ENCODE measurements at regions not wholly inside any gene's neighbourhood (a gene's known extent, or its start where the extent isn't known, plus 50 kb on each side); places are given as distances from the start of the nearest gene placed in this dataset.

DNA sequence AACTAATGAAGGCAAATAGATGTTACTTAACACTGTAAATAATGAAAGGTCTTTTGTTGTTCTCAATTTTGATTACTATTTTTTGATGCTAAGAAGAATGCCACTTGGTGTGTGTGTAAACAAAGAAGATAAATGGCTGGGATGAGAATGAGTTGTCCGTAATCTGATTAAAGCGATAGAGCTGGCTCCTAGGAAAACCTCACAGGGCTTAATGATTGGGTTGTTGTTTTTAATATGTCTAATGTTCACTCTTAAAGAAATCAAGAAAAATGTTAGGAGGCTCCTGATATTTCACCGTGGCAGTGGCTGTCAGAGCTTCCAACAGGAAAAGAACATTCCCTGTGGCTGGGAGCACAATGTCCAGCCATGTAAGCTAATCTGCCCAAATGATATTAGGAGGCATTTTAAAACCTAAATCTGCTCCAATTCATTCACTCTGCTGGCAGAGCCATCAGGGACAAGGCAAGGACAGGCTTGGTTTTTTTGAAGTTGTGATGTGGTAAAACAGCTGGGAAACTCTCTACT is 243.9 kb downstream of the SNX10 start:
- Histone ChIP-seq H3K27me3 (no peaks in the 10 kb centered on the region), H3K27ac (no peak overlapping the region), H3K4me1 (no peaks in the 10 kb centered on the region), H3K36me3 (replicated peaks in 1 of 2; ENCODE audit: insufficient read depth in 1 of 2, low read depth in 2 of 2) (no peaks in the 10 kb centered on the region), H3K4me3 (no peak overlapping the region), H3K9me3 (no peaks in the 10 kb centered on the region)
- DNase-seq (no peak), ATAC-seq (no peak)
- WGBS, 2 donors: 66 to 68% methylated on average over 3 of the region's 3 CpGs
- TF ChIP-seq, protein P1, sequence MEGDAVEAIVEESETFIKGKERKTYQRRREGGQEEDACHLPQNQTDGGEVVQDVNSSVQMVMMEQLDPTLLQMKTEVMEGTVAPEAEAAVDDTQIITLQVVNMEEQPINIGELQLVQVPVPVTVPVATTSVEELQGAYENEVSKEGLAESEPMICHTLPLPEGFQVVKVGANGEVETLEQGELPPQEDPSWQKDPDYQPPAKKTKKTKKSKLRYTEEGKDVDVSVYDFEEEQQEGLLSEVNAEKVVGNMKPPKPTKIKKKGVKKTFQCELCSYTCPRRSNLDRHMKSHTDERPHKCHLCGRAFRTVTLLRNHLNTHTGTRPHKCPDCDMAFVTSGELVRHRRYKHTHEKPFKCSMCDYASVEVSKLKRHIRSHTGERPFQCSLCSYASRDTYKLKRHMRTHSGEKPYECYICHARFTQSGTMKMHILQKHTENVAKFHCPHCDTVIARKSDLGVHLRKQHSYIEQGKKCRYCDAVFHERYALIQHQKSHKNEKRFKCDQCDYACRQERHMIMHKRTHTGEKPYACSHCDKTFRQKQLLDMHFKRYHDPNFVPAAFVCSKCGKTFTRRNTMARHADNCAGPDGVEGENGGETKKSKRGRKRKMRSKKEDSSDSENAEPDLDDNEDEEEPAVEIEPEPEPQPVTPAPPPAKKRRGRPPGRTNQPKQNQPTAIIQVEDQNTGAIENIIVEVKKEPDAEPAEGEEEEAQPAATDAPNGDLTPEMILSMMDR (IDR thresholded peaks at IDR 0.05): no peak
- TF ChIP-seq POLR2A (IDR thresholded peaks at IDR 0.05): no peak
- intact Hi-C loops (cut with DNase I): no loop called here

DNA sequence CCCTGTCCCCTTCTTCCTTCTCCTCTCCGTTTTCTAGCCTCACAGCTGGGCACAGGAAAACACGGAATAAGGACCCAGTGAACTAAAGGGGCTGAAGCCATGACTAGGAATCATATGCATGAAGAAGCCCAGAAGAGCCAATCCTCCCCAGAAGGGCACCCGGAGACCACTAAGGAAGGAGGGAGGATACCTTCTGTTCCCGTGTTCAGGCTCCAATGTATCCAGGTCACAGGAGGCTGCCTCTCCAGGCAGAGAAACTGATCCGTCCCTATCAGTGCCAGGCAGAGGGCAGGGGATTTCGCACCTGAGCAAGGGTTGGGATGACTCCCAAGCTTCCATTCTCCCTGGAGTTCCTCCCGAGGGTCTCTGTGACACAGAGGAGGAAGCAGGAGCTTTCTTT is 246.6 kb downstream of the SNX10 start:
- H3K9me3 ChIP-seq: no peaks in the 10 kb centered on the region
- H3K4me3 ChIP-seq: no peak overlapping the region
- H3K36me3 ChIP-seq (replicated peaks in 1 of 2; ENCODE audit: insufficient read depth in 1 of 2, low read depth in 2 of 2): no peaks in the 10 kb centered on the region
- no peak overlapping the region for H3K27ac ChIP-seq
- DNase-seq: no peak
- TF ChIP-seq, protein P1 (IDR thresholded peaks at IDR 0.05): no peak
- no peak for TF ChIP-seq POLR2A (IDR thresholded peaks at IDR 0.05)
- WGBS, 2 donors: 61 to 62% methylated on average over 5 to 7 of the region's 7 CpGs
- intact Hi-C loops (cut with DNase I): no loop called here
- H3K4me1 ChIP-seq: no peaks in the 10 kb centered on the region
- ATAC-seq: no peak
- H3K27me3 ChIP-seq: no peaks in the 10 kb centered on the region

DNA sequence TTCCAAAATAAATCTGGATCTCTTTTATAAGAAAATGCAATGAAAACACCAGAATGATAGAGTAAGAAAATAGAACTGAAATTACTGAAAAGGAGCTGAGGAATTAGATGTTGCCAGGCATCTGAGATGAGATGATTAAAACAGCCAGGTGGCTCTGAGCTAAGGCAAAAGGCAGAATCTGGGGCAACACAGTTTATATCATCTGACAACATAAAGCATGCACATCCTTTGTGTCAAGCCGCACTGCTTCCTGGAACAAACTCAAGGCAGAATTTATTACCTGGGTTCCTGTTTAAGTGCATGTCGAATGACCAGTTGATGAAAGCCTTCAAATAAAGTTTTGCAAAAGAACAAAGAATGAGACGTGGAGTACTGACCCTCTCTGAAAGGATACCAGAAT is 247.0 kb downstream of the SNX10 start:
- H3K27ac ChIP-seq: no peak overlapping the region
- H3K4me1 ChIP-seq: no peaks in the 10 kb centered on the region
- ATAC-seq (no peak), DNase-seq (no peak)
- intact Hi-C loops (cut with DNase I): no loop called here
- no peak for TF ChIP-seq POLR2A (IDR thresholded peaks at IDR 0.05)
- TF ChIP-seq, protein P1 (IDR thresholded peaks at IDR 0.05): no peak
- 43 to 62% methylated on average over 3 of the region's 3 CpGs for WGBS, 2 donors
- H3K36me3 ChIP-seq (replicated peaks in 1 of 2; ENCODE audit: insufficient read depth in 1 of 2, low read depth in 2 of 2): no peaks in the 10 kb centered on the region
- H3K9me3 ChIP-seq: no peaks in the 10 kb centered on the region
- H3K4me3 ChIP-seq: no peak overlapping the region
- H3K27me3 ChIP-seq: no peaks in the 10 kb centered on the region

DNA sequence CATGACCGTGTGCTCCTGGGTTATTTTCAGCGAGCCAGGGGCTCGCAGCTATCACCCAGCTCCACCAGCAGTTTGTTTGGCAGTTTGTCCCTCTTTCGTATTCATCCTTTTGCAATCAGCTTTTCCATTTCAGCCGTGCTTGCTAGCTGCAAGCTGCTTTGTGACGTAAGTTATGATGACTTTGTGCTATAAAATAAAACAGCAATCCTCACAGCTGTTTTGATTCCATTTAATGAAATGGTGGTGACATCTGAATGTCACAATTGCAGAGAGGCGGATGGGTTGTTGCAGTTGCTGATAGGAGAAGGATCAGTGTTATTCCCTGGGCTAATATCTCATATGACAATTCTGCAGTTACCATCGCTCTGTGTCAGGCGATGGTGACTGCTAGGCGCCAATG is 251.7 kb downstream of the SNX10 start:
- TF ChIP-seq, protein P1 (IDR thresholded peaks at IDR 0.05): no peak
- no peak for TF ChIP-seq POLR2A (IDR thresholded peaks at IDR 0.05)
- H3K27me3 ChIP-seq: no peaks in the 10 kb centered on the region
- intact Hi-C loops (cut with DNase I): no loop called here
- H3K4me1 ChIP-seq: no peaks in the 10 kb centered on the region
- no peaks in the 10 kb centered on the region for H3K36me3 ChIP-seq (replicated peaks in 1 of 2; ENCODE audit: insufficient read depth in 1 of 2, low read depth in 2 of 2)
- H3K4me3 ChIP-seq: no peak overlapping the region
- WGBS, 2 donors: 69 to 76% methylated on average over 10 of the region's 10 CpGs
- ATAC-seq (no peak), DNase-seq (no peak)
- no peaks in the 10 kb centered on the region for H3K9me3 ChIP-seq
- H3K27ac ChIP-seq: no peak overlapping the region

DNA sequence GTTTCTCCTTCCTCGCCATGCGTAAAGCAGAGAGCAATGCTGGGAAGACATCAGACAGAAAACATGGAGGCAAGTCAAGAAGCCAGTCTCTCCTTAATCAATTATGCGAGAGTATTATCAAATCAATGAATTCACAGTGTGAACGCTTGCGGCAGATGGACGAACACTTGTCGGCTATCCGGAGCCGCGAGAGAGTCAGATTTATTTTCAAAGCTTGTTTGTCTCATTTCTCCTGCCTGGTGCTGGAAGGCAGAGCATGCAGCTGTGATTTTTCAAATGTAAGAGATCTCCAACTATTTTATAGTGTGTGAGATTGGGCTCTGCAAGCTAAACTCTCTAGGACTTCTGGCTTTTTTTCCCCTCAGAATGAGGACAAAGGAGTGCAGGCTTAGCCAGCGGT is 252.3 kb downstream of the SNX10 start:
- 76 to 79% methylated on average over 11 of the region's 11 CpGs for WGBS, 2 donors
- Histone ChIP-seq H3K27ac (no peak overlapping the region), H3K9me3 (no peaks in the 10 kb centered on the region), H3K4me1 (no peaks in the 10 kb centered on the region), H3K36me3 (replicated peaks in 1 of 2; ENCODE audit: insufficient read depth in 1 of 2, low read depth in 2 of 2) (no peaks in the 10 kb centered on the region), H3K27me3 (no peaks in the 10 kb centered on the region), H3K4me3 (no peak overlapping the region)
- no peak for DNase-seq
- intact Hi-C loops (cut with DNase I): no loop called here
- no peak for ATAC-seq
- no peak for TF ChIP-seq POLR2A (IDR thresholded peaks at IDR 0.05)
- TF ChIP-seq, protein P1 (IDR thresholded peaks at IDR 0.05): no peak
